NCI-H1092 treated with DMSO at 0.1 percent for 48 hours (cell line): ENCODE measurements at regions not wholly inside any gene's neighbourhood (a gene's known extent, or its start where the extent isn't known, plus 50 kb on each side); places are given as distances from the start of the nearest gene placed in this dataset.

Source experiments
- DNase-seq: peaks from one replicate; lab custom pipeline; 2025; lab: John Stamatoyannopoulos, UW

GRCh38 chr9:110058304-110058953, 149.5 kb downstream of the C9orf152 start:
- DNase-seq: peak; percentile 45

- no peak for DNase-seq
Observed at GRCh38 chr9:110059461-110059860, 148.5 kb downstream of the C9orf152 start.

GRCh38 chr9:110064803-110065202, 143.2 kb downstream of the C9orf152 start:
- DNase-seq: no peak

GRCh38 chr9:110065532-110065931, 142.4 kb downstream of the C9orf152 start:
- DNase-seq: no peak

- DNase-seq: no peak
Observed at GRCh38 chr9:110066929-110067716, 140.8 kb downstream of the C9orf152 start.

- no peak for DNase-seq
Observed at GRCh38 chr9:110068212-110068611, 139.7 kb downstream of the C9orf152 start.

- no peak for DNase-seq
Observed at GRCh38 chr9:110069326-110070248, 138.4 kb downstream of the C9orf152 start.

- no peak for DNase-seq
Observed at GRCh38 chr9:110072597-110073355, 135.2 kb downstream of the C9orf152 start.

GRCh38 chr9:110073356-110073905, 134.5 kb downstream of the C9orf152 start:
- no peak for DNase-seq

- DNase-seq: no peak
Observed at GRCh38 chr9:110076894-110077725, 130.8 kb downstream of the C9orf152 start.

GRCh38 chr9:110077925-110078324, 130.0 kb downstream of the C9orf152 start:
- no peak for DNase-seq

- DNase-seq: peak; percentile 41
Observed at GRCh38 chr9:110078604-110079003, 129.4 kb downstream of the C9orf152 start.

GRCh38 chr9:110081395-110081794, 126.6 kb downstream of the C9orf152 start:
- DNase-seq: no peak

GRCh38 chr9:110083866-110084265, 124.1 kb downstream of the C9orf152 start:
- no peak for DNase-seq

GRCh38 chr9:110086537-110086936, 121.4 kb downstream of the C9orf152 start:
- no peak for DNase-seq

GRCh38 chr9:110087605-110088004, 120.4 kb downstream of the C9orf152 start:
- DNase-seq: peak; percentile 47

GRCh38 chr9:110088099-110088498, 119.9 kb downstream of the C9orf152 start:
- no peak for DNase-seq

GRCh38 chr9:110089681-110090370, 118.1 kb downstream of the C9orf152 start:
- DNase-seq: peak; percentile 36

- DNase-seq: no peak
Observed at GRCh38 chr9:110092792-110093191, 115.2 kb downstream of the C9orf152 start.

- no peak for DNase-seq
Observed at GRCh38 chr9:110093417-110093816, 114.5 kb downstream of the C9orf152 start.
